CD4-positive, alpha-beta T cell treated with Interleukin-6 for 4 hours (primary cell): ENCODE measurements at regions not wholly inside any gene's neighbourhood (a gene's known extent, or its start where the extent isn't known, plus 50 kb on each side); places are given as distances from the start of the nearest gene placed in this dataset.
A peak's percentile ranks its signal among the peaks of the same experiment; 100 is the strongest.
"Not testable (repeated sequence)": the region's sequence is repeated elsewhere in the genome, so short reads cannot be mapped to it uniquely, and the experiment has no call there.

Source experiments
- DNase-seq: peaks from one replicate; pipeline ENCODE4 v3.0.0-alpha.2; 2020; ENCODE audit warnings: mixed read lengths

- no peak for DNase-seq
These were observed 52.3 kb upstream of the ARMC3 start for GRCh38 chr10:22875581-22875980.

- DNase-seq, result no peak
These were observed 53.5 kb upstream of the ARMC3 start for GRCh38 chr10:22874189-22874854.

- no peak for DNase-seq
These were observed 71.3 kb upstream of the ARMC3 start for GRCh38 chr10:22856444-22857074.

- DNase-seq, result no peak
These were observed 72.9 kb upstream of the ARMC3 start for GRCh38 chr10:22854935-22855421.

GRCh38 chr10:22853906-22854447, 73.9 kb upstream of the ARMC3 start:
- DNase-seq, result no peak

- DNase-seq, result no peak
These were observed 75.0 kb upstream of the ARMC3 start for GRCh38 chr10:22852712-22853353.

GRCh38 chr10:22851865-22852239, 76.0 kb upstream of the ARMC3 start:
- no peak for DNase-seq

- DNase-seq, result no peak
These were observed 77.3 kb upstream of the ARMC3 start for GRCh38 chr10:22850541-22850940.

GRCh38 chr10:22849077-22849805, 78.6 kb upstream of the ARMC3 start:
- peak; percentile 27 for DNase-seq

GRCh38 chr10:22848509-22848908, 79.3 kb upstream of the ARMC3 start:
- DNase-seq, result no peak

- no peak for DNase-seq
These were observed 81.6 kb upstream of the ARMC3 start for GRCh38 chr10:22846294-22846693.

GRCh38 chr10:22839639-22840038, 88.2 kb upstream of the ARMC3 start:
- DNase-seq, result no peak

GRCh38 chr10:22837771-22838170, 90.1 kb upstream of the ARMC3 start:
- DNase-seq, result no peak

- no peak for DNase-seq
These were observed 90.5 kb upstream of the ARMC3 start for GRCh38 chr10:22837351-22837750.

GRCh38 chr10:22834471-22834870, 93.4 kb upstream of the ARMC3 start:
- no peak for DNase-seq

- no peak for DNase-seq
These were observed 94.1 kb upstream of the ARMC3 start for GRCh38 chr10:22833781-22834180.

GRCh38 chr10:22833353-22833752, 94.5 kb upstream of the ARMC3 start:
- DNase-seq, result no peak

GRCh38 chr10:22832851-22833250, 95.0 kb upstream of the ARMC3 start:
- DNase-seq, result no peak

GRCh38 chr10:22832066-22832602, 95.7 kb upstream of the ARMC3 start:
- no peak for DNase-seq

- no peak for DNase-seq
These were observed 96.3 kb upstream of the ARMC3 start for GRCh38 chr10:22831586-22831985.

GRCh38 chr10:22828712-22829111, 99.1 kb upstream of the ARMC3 start:
- not testable (repeated sequence) for DNase-seq

GRCh38 chr10:22825841-22826240, 102.0 kb upstream of the ARMC3 start:
- no peak for DNase-seq

GRCh38 chr10:22824984-22825383, 102.9 kb upstream of the ARMC3 start:
- DNase-seq, result no peak
